Stomach (tissue), 4 donors: ENCODE measurements at regions not wholly inside any gene's neighbourhood (a gene's known extent, or its start where the extent isn't known, plus 50 kb on each side); places are given as distances from the start of the nearest gene placed in this dataset.

Experiments used
- CTCF ChIP-seq, 7 experiments: fragments of 450-650 bp in 4 of 7; fragments of 200-600 bp in 3 of 7; sonication (generic) in 3 of 7; IDR thresholded peaks; one replicate each; pipeline ENCODE4 v1.5.1; 2016 to 2019; ENCODE audit warnings: antibody characterized with exemption in 7 of 7, control low read depth in 2 of 7, mild to moderate bottlenecking in 1 of 7
- EP300 ChIP-seq: sonication (generic); formaldehyde crosslinking; IDR thresholded peaks from one replicate; pipeline ENCODE4 v1.6.1; 2017; ENCODE audit warnings: antibody characterized with exemption
- POLR2A ChIP-seq, 4 donors: fragments of 450-650 bp; IDR thresholded peaks; one replicate each; pipeline ENCODE4 v1.6.1; 2016; ENCODE audit warnings: antibody characterized with exemption in 4 of 4, control low read depth in 2 of 4, mild to moderate bottlenecking in 1 of 4, moderate library complexity in 1 of 4
- POLR2AphosphoS5 ChIP-seq, 3 donors: sonication (generic); formaldehyde crosslinking; IDR thresholded peaks; one replicate each; pipeline ENCODE4 v1.6.1; 2016; ENCODE audit warnings: antibody characterized with exemption in 3 of 3

- TF ChIP-seq CTCF (IDR thresholded peaks at IDR 0.05) (no peak), POLR2AphosphoS5 (IDR thresholded peaks at IDR 0.05) (no peak), POLR2A (IDR thresholded peaks at IDR 0.05) (no peak), EP300 (no peak)
These were observed 100.4 kb upstream of the GPC1 start for GRCh38 chr2:240335061-240335460.
